HG03378 (cell line): ENCODE measurements at regions not wholly inside any gene's neighbourhood (a gene's known extent, or its start where the extent isn't known, plus 50 kb on each side); places are given as distances from the start of the nearest gene placed in this dataset.

Experiments
- ATAC-seq: cut with Tn5 transposase; IDR thresholded peaks from one replicate; pipeline ENCODE4 v1.9.1; 2021; ENCODE audit warnings: mild to moderate bottlenecking, moderate library complexity; ENCODE audit not compliant: unreplicated experiment

DNA sequence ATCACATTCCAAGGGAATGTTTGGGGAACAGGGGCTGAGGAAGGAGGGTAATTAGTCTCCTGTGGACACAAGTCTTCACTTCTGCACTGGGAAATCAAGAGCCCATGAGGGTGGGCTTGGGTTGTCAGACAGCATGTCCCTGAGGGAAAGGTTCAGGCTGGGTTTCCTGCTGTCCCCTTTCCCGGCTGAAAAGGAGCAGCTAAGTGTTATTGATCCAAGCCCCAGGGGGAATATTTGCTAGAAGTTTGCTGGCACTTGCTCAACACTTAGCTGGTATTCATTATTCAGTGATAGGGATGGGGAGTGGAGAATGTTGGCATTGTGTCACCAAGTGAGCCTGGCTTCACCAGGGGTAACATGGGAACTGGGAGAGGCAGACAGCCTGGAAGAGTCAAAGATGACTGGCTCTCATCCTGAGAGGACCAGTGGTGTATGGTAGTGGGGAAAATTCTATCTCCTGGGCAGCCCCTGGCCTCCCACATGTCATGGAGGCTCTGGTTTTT is 344.4 kb upstream of the PODXL start:
- no peak for ATAC-seq

DNA sequence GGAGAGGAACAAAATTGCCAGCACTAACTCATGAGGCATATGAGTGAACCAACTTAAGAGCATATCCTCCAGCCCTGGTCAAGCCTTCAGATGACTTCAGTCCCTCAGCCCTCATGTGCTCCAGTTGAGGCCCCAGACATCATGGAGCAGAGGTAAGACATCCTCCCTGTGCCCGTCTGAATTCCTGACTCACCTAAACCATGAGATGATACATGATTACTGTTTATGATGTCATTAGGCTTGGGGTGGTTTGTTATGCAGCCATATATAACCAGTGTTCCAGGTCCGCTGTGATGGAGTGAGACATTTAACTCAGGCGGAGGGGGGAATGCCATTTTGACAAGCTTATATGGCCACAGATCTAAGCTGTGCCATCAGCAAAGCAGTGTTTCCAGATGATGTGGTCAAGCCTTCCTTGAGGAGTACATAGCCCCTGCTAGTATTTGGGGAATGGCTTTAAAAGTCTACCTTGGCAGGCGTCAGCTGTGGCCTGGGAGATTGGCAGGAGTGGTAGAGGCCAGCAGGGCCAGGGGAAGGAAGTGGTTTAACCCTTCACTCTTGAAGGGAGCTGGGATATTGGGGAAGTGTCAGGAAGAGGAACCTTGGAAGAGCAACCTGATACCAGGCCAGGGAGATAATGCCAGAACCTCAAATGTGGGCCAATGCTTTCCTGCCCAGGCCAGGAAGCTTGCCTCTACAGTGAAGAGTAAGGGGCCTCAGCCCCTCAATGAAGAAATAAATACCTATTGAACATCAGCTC is 343.0 kb upstream of the PODXL start:
- ATAC-seq = no peak

DNA sequence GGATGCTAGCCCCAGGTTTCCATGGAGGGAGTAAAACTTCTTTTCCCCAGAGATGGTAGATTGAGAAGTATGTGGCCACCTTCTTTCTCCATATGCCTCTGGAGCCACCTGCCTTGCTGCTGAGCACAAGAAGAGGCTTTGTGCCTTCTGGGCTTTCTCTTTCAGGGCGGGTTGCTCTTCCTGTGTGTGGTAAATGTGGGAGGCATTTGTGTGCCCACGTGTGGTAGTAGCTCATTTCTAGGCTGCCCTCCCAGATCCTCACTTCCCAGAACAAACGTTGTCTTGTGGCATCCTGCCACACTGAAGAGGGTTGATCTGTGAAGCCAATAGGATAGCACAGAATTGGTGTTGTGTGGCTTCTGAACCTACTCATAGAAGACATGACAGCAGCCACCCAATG is 342.0 kb upstream of the PODXL start:
- no peak for ATAC-seq

DNA sequence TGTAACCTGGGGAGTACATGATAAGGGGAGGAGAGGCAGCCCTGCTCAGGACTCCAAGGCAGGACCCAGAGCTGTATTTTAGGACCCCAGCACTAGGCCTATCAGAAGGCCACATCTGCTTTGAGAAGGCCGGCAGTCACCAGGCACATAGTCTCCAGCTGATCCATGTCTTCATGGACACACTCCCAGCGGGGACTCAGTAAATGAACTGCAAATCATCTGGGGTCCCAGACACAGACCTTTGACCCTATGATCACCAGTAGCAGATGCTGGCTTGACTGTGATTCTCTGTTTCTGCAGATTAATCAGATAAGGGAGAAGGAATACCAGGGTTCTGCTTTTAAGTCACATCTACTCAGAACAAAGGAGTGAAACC is 341.4 kb upstream of the PODXL start:
- ATAC-seq = no peak

DNA sequence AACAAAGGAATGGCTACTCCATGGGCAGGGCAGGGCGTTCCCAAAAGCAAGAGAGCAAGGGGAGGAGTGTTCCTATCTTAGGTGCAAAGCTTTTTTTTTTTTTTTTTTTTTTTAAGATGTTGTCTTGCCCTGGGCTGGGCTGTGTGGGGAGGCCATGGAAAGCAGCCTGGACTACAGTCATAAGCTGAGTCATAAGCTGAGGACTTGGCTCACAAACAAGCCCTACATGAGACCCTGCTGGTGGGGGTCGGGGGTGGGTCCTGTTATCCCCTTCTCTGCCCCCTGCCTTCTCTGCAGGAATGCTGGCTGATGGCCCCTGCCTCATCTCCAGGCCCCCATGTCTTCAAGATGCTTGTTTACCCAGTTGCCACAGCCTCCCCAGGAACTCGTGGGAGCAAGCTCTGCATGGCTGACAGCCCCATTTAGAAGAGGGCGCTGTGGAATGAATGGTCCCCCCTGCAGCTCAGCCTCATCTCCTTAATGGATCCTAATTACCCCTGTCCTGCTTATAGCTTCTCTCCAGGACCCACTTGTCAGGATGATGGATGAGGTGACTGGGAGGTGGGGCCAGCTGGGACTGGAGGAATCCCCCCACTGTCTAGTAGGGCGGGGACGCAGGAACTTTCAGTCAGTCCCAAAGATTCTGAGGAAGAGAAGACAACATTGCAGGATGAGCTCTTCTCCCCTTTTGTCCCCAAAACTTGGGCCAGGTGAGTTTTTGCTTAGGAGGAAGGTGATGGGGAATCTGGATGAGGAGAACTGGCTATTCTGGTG is 340.8 kb upstream of the PODXL start:
- ATAC-seq = no peak

DNA sequence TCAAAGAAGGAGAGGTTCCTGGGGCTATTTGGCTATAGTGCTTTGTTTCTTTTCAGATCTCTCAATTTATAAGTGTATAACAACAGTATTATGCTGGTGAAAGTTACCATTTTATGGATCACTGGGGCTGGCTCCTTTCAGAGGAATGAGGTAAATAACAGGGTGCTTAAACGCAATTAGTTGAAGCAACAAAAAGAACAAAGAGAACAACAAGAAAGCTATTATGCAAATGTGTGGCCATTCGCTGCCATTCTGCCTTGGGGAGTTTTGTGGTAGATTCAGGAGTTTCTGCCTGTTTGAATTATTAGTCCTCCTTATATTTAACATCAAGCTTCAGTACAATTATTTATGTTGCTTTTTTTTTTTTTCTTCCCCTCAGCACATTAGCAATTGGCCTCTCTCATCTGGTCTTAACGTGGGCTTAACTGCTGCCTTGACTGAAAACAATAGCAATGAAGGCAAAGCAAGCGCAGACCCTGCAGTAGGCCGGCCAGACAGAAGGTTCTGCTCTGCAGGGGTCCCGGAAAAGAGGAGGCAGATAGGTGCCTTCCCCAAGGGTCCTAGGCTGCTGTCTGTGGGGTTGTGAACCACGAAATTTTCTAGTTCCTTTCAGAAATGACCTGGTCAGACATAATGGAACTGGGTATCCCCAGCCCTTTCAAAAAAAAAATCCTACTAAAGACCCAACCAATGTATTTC is 339.9 kb upstream of the PODXL start:
- ATAC-seq = no peak

DNA sequence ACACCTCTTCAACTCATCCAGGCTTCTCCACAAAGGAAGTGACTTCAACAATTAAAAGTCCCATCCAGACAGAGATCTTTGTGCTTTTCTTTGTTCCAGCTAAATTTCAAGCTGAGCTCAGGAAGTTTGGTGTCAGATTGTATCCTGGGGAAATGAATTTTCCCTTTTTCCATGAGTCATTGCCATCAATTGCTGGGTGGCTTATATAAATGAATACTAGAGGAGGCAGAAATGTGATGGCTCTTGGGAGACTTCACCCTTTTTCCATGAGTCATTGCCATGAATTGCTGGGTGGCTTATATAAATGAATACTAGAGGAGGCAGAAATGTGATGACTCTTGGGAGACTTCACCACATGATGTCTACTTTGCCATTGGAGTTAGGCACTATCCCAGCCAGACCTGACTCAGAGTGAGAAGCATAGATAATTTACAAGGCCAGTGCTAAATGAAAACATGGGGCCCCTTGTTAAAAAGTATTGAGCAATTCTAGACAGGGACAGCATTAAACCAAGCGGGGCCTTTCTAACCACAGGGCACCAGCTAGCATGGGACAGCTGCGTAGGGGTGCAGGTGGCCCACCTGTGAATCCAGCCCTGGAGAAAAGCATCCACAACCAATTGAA is 339.2 kb upstream of the PODXL start:
- no peak for ATAC-seq

DNA sequence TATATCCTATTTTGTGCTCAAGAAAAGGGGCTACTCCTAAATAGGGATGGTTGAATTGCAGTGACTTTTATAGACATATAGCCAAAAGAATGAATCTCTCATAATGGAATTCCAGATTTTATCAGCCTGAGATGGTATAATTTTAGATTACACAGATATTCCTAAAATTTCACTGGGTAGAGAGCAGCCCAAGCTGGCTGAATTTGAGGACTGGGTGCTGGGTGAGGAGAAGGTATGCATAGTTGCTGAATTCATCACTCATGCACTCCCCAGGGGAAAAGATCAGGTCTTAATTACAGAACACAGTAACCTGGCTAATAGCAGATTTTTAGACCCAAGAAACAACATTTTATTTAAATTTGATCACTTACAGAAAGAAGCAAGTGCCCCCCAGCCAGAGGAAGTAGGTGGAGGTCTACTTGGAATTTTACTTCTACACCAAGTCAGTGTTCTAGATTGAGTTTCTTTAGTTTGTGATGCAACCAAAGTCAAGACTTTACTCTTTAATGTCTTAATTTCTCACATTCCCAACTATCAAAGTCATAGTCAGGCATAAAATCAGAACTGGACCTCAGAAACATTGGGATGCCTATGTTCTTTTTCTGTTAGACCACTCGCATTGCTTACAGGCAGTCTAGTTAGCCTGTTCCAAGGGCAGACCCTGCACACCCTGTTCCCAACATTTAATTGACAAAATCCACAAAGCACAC is 337.4 kb upstream of the PODXL start:
- no peak for ATAC-seq

DNA sequence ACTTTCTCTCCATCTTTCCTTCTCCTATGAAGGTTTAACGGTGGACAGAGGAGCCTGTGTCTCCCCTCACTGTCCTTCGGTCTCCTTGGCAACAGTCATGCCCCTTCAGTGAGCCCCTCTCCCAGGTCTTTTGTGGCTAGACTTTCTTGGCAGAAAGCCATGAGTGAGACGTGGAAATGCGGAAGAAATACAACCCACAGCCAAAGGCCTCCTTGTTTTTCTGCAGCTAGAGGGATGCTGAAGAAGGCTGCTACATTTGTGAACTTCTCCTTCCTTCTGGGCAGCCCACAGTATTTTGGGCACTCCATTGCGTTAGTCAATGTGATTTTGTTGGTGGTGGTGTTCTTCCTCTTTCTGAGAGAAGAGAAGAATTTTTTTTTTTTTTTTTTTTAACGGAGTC is 333.7 kb upstream of the PODXL start:
- no peak for ATAC-seq

DNA sequence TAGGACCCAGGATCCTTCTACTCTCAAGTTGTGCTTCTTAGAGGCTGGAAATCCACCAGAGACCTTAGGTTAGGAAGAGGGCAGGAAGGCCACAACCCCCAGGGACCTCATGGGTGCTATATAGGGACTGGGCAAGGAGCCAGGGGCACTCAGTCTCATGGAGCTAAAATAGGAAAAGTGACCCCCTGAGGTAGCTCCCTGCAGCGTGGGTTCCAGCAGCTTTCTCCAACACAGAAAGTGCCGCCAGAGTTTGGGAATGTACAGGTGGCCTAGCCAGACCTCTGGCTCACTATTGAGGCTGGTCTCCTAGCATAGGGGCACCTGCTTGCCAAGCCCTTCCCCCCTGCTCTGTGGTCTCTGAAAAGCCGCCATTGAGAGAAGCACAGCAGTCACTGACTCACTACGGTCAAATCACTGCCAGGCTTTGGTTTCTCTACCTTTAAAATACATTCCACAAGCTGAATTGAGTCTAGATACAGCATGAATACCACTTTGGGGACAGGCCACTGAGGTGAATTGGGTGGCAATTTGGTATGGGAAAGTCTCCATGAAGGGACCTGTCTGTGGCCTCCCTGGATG is 333.2 kb upstream of the PODXL start:
- ATAC-seq = no peak

DNA sequence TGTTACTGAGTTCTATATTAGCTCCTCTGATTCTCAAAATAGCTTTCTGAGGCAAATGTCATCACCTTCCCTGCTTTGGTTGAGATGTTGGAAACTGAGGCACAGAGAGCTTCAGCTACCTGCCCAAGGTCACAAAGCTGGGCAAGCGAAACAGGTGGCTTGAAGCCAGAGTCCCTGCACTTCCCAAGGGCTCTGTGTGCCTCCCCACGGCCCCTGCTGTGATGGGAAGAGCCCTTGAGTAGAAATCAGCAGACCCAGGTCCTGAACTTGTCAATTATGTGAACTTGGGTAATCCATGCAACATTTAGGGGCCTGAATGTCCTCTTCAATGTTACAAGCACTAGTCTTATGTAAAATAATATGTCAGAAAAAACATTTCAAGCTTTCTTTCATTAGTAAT is 327.3 kb upstream of the PODXL start:
- no peak for ATAC-seq

DNA sequence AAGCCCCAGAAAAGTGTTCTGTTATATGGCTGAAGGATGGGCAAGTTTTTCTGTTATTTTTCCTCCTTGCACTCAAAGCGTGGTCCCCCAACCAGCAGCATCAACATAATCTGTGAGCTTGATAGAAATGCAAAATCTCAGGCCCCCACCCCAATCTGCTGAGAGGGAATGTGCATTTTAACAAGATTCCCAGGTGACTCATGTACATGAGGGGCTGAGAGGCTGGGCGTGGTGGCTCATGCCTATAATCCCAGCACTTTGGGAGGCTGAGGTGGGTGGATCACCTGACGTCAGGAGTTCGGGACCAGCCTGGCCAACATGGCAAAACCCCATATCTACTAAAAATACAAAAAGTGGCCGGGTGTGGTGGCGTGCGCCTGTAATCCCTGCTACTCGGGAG is 326.8 kb upstream of the PODXL start:
- no peak for ATAC-seq

DNA sequence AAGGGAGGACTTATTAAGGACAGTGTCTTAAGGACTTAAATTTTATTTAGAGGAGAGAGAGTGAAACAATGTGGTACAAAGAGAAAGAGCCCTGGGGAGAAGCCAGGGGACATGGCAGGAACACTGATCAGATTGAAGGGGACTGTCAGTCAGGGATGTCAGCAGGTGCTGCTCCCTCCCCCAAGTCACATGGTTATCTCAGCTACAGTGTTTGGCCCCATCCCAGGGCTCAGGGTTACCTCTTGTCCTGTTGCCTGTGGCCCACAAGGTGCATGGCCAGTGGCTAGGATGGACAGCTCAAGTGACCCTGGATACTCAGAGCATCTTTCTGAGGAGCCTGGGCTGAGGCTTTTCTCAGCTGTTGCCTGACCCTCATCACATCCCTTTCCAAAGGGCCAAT is 325.9 kb upstream of the PODXL start:
- ATAC-seq = no peak

DNA sequence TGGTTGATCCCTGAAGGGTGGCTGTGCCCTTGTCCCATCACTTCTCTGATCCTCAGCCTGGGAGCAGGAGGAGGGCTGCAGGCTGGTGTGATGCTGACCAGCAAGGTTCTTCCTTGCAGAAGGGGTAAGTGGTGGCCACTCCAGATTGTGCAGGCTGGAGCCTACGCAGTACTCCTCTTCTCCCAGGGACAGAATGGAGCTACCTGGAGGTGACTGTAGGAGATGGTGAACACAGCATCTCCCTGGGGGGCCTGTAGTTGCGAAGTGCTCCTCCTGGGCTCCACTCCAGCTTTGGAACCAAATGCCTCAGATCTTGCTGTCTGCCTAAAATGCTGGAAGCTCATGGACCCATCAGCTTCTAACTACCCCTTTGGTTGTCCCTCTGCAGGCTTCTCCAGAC is 323.6 kb upstream of the PODXL start:
- ATAC-seq = no peak

DNA sequence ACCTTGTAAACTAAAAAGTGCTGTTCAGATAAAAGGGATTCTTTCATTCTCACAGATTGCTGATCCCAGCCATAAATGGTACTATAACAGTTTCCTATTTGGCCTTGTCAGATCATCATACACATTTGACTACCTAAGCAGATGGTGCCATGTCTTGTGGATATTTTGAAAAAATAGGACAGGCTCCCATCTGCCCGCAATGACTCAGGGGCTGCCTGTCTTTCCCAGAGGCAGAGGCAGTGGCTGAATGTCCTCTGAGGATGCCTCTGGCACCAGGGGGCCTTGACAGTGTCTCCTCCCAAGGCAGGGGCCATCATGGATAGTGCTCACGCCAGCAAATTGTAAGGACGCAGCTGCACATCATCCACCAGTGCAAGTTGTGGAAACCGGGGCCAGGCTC is 323.0 kb upstream of the PODXL start:
- no peak for ATAC-seq

DNA sequence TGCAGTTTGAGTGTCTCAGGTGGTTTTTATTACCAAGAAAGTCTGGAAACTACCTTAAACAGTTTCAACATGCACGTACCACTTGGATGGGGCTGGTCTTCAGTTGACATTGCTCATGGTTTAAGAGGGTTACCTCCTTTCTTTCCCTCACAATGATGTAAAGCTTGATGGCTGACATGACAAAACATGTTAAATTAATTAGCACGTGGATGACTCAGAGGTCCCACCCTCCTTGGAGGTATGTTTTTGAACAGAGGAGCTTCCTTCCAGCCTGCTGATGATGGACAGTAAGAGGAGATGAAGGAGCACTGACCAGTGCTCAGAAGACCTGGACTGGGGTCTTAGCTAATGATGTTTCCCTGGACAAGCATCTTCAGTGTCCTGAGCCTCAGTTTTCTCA is 322.3 kb upstream of the PODXL start:
- no peak for ATAC-seq

DNA sequence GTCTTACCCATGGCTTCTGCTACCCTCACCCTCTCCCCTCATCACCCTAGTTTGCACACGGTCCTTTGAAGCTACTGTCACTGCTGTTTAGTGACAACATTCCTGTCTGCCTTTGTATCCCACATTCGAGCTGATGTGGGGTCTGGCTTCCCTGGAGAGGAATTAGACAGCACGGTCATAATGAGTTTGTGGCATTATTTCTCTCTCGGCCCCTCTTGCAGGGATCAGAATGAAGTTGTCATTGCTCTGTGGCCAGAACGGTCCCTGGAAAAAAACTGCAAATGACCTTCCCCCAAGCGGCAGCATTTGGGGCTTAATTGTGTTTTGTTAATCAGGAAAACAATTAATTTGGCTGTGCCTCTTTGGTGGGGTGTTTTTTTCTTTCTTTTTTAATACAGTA is 317.2 kb upstream of the PODXL start:
- ATAC-seq = no peak

DNA sequence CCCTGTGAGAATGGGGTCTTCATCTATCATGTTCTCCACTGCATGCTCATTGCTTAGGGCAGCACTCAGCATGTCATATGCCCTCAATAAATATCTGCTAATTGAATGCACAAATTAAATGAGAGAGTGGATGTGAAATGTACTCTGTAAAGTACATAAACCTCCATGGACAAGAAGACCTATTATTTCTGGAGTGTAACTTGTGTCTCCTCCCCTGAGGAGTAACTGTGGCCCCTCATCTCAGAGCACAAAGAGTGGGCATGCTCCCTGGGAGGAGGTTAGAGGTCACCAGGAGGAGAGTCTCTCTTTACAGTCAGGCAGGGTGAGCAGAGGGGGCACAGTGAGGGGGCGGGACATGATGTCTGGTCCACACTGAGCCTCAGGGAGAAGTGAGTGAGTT is 313.6 kb upstream of the PODXL start:
- no peak for ATAC-seq

DNA sequence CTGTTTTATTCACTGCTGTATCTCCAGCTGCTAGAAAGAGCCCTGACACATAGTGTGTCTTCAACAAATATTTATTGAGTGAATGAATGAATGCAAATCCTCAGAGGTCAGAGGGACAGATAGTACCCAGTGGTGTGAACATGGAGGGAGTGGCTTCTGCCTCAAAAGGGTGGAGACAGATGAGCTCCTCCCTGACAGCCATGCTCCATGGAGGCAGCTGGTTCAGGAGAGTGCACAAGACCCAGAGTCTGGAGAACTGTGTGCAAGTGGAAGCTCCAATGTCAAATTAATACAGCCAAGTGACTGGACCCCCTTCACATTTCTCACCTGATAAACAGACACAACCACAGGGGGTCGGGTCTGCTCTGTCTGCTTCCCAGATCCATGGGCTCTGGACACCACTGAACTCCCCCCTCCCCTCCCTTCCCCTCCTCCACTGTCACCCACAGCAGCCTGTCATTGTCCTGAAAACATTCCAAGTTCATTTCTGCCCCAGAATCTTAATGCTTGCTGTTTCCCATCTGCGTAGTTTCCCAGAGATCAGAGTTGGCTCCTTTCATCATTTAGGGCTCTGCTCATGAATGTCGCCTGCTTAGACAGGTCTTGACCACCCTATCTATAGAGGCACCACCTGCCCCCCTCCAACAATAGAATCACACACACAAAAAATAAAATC is 312.9 kb upstream of the PODXL start:
- no peak for ATAC-seq

DNA sequence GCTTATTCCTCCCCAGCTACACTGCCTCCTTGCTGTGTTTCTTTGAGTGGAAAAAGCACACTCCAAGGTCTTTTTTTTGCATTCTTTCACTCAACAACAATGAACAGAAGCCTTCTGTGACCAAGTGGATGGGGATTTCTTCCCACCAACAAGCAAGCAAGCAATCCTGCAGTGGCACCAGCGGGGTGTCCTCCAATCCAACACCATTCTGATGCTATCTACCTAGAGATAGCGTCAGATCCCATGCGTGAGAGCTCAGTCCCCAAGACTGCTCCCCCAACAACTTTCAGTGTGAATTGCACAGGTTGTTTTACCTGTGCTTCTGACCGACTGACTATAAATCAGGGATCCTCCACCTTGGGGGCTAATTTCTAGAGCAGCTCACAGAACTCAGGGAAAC is 311.0 kb upstream of the PODXL start:
- no peak for ATAC-seq
